Loucy (cell line): ENCODE measurements at regions not wholly inside any gene's neighbourhood (a gene's known extent, or its start where the extent isn't known, plus 50 kb on each side); places are given as distances from the start of the nearest gene placed in this dataset.

Source experiments
- H2AFZ ChIP-seq: fragments of 200-600 bp; sonication (generic); 2 replicates; pipeline ENCODE4 v1.6.0; 2016; ENCODE audit warnings: antibody characterized with exemption, mild to moderate bottlenecking, low read length, moderate library complexity
- H3F3A ChIP-seq: fragments of 200-600 bp; 2 replicates; pipeline ENCODE4 v1.6.0; 2016; ENCODE audit warnings: antibody characterized with exemption, low read depth, mild to moderate bottlenecking
- H3K27me3 ChIP-seq: fragments of 200-600 bp; sonication (generic); 2 replicates; pipeline ENCODE4 v1.6.1; 2014; ENCODE audit warnings: low read length, mild to moderate bottlenecking; ENCODE audit not compliant: insufficient read depth, poor library complexity, severe bottlenecking
- H3K36me3 ChIP-seq: fragments of 200-600 bp; sonication (generic); 2 replicates; pipeline ENCODE4 v1.6.1; 2016; ENCODE audit warnings: low read length; ENCODE audit not compliant: insufficient read depth
- H3K4me1 ChIP-seq: fragments of 200-600 bp; sonication (generic); 2 replicates; pipeline ENCODE4 v1.5.1; 2014; ENCODE audit warnings: low read length, mild to moderate bottlenecking; ENCODE audit not compliant: insufficient read depth, poor library complexity, severe bottlenecking
- H3K4me2 ChIP-seq: fragments of 200-600 bp; sonication (generic); 2 replicates; pipeline ENCODE4 v1.6.0; 2014; ENCODE audit warnings: antibody characterized with exemption, low read length, low read depth, mild to moderate bottlenecking; ENCODE audit not compliant: poor library complexity, severe bottlenecking
- H3K4me3 ChIP-seq: fragments of 200-600 bp; sonication (generic); 2 replicates; pipeline ENCODE4 v1.5.1; 2014; ENCODE audit warnings: low read length, mild to moderate bottlenecking, mixed read lengths; ENCODE audit not compliant: poor library complexity, severe bottlenecking
- H3K79me2 ChIP-seq: fragments of 200-600 bp; sonication (generic); 2 replicates; pipeline ENCODE4 v1.6.1; 2014; ENCODE audit warnings: low read length; ENCODE audit not compliant: insufficient read depth
- H3K9ac ChIP-seq: fragments of 200-600 bp; sonication (generic); 2 replicates; pipeline ENCODE4 v1.6.0; 2014; ENCODE audit warnings: mild to moderate bottlenecking, low read depth, low read length, moderate library complexity; ENCODE audit not compliant: poor library complexity, severe bottlenecking
- H3K9me2 ChIP-seq: fragments of 200-600 bp; sonication (generic); replicated peaks from 2 replicates; pipeline ENCODE4 v1.6.1; 2016; ENCODE audit warnings: low read depth, low read length, mixed read lengths
- H3K9me3 ChIP-seq: fragments of 200-600 bp; sonication (generic); 2 replicates; pipeline ENCODE4 v1.6.1; 2014; ENCODE audit warnings: mild to moderate bottlenecking, antibody characterized with exemption, low read length, low read depth; ENCODE audit not compliant: insufficient read depth
- H4K20me1 ChIP-seq: fragments of 200-600 bp; sonication (generic); 2 replicates; pipeline ENCODE4 v1.6.0; 2014; ENCODE audit warnings: antibody characterized with exemption, low read length, mild to moderate bottlenecking; ENCODE audit not compliant: insufficient read depth, poor library complexity, severe bottlenecking
- CTCF ChIP-seq: fragments of 200-600 bp; sonication (generic); conservative IDR thresholded peaks from 2 replicates; pipeline ENCODE4 v1.5.1; 2014; ENCODE audit warnings: mild to moderate bottlenecking, antibody characterized with exemption, low read length
- EZH2phosphoT487 ChIP-seq: fragments of 200-600 bp; IDR thresholded peaks from 2 replicates; pipeline ENCODE4 v1.6.1; 2018; ENCODE audit warnings: antibody characterized with exemption, mild to moderate bottlenecking, moderate library complexity, borderline replicate concordance

DNA sequence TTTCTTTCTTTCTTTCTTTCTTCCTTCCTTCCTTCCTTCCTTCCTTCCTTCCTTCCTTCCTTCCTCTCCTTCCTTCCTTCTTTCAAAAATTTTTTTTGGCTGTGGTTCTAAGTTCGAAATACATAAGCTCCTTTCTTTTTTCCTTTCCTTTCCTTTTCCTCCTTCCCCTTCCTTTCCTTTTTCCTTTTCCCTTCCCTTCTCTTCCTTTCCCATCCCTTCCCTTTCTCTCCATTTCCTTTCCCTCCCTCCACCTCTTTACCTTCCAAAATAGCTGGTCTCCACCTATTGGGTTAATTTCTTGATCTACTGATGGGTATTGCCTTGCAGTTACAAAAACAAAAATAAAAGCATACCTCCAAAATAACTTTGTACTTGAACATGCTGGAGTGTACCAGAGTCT lies 73.4 kb upstream of the GPRIN3 start:
- H3K4me3 ChIP-seq = no peak overlapping the region

DNA sequence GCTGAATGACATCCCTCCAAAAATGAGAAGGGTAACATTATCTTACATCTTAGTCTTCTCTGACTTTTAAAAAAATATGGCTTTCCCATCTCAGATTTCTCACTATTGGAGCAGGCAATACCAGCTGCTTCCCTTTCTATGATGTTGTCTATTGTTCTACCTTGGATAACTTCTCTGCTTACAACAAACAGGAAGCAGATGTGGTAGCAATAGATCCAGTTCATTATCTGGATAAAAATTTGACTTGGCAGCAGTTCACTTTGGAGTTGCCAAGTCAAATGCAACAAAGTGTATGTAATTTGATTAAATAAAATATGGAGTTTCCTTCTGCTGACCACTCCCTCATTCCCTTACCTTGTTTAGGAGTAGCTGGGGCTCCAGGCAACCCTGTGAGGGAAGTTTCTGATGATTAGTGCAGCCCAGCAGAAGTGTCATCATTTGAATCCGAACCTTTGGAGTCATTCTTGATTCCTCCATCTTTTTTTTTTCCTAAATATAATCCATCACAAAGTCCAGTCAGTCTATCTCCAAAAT lies 72.0 kb upstream of the GPRIN3 start:
- H3K27me3 ChIP-seq = no peaks in the 10 kb centered on the region
- no peak overlapping the region for H3K4me3 ChIP-seq
- no peaks in the 10 kb centered on the region for H4K20me1 ChIP-seq
- no peak overlapping the region for H2AFZ ChIP-seq
- H3K9me3 ChIP-seq = no peaks in the 10 kb centered on the region
- no peaks in the 10 kb centered on the region for H3K9me2 ChIP-seq
- H3K4me1 ChIP-seq = no peaks in the 10 kb centered on the region
- H3K9ac ChIP-seq = no peak overlapping the region
- no peak overlapping the region for H3K4me2 ChIP-seq
- no peaks in the 10 kb centered on the region for H3F3A ChIP-seq
- H3K36me3 ChIP-seq = no peaks in the 10 kb centered on the region
- TF ChIP-seq EZH2phosphoT487 (no peak), CTCF (no peak)
- no peaks in the 10 kb centered on the region for H3K79me2 ChIP-seq

More for the DNA sequence above, 73.4 kb upstream of the GPRIN3 start:
- Histone ChIP-seq H3K9ac (no peak overlapping the region), H3F3A (no peaks in the 10 kb centered on the region), H3K36me3 (no peaks in the 10 kb centered on the region), H3K9me2 (no peaks in the 10 kb centered on the region), H3K4me2 (no peak overlapping the region), H3K27me3 (no peaks in the 10 kb centered on the region), H3K4me1 (no peaks in the 10 kb centered on the region), H3K79me2 (no peaks in the 10 kb centered on the region), H4K20me1 (no peaks in the 10 kb centered on the region), H2AFZ (no peak overlapping the region), H3K9me3 (no peaks in the 10 kb centered on the region)
- TF ChIP-seq CTCF (no peak), EZH2phosphoT487 (no peak)

- no peak overlapping the region for H2AFZ ChIP-seq
- H3K9ac ChIP-seq = no peak overlapping the region
- no peak overlapping the region for H3K4me3 ChIP-seq
- no peaks in the 10 kb centered on the region for H4K20me1 ChIP-seq
- no peaks in the 10 kb centered on the region for H3K79me2 ChIP-seq
- no peaks in the 10 kb centered on the region for H3K36me3 ChIP-seq
- TF ChIP-seq CTCF (no peak), EZH2phosphoT487 (no peak)
- no peaks in the 10 kb centered on the region for H3K9me2 ChIP-seq
- H3F3A ChIP-seq = no peaks in the 10 kb centered on the region
- H3K9me3 ChIP-seq = no peaks in the 10 kb centered on the region
- H3K4me1 ChIP-seq = no peaks in the 10 kb centered on the region
- H3K4me2 ChIP-seq = no peak overlapping the region
- no peaks in the 10 kb centered on the region for H3K27me3 ChIP-seq
These were observed 65.8 kb upstream of the GPRIN3 start for GRCh38 chr4:89373394-89373793.
